Neural progenitor cell (in vitro differentiated cells): ENCODE measurements at regions not wholly inside any gene's neighbourhood (a gene's known extent, or its start where the extent isn't known, plus 50 kb on each side); places are given as distances from the start of the nearest gene placed in this dataset.

ENCODE experiments used
- CTCF ChIP-seq: fragments of 200-600 bp; sonication (generic); IDR thresholded peaks from 2 replicates; pipeline ENCODE4 v1.5.1; 2017; ENCODE audit warnings: antibody characterized with exemption, mild to moderate bottlenecking
- EZH2 ChIP-seq: fragments of 200-600 bp; sonication (generic); IDR thresholded peaks from 2 replicates; pipeline ENCODE4 v1.6.1; 2017; ENCODE audit warnings: antibody characterized with exemption, mild to moderate bottlenecking, moderate library complexity
- EZH2phosphoT487 ChIP-seq: fragments of 200-600 bp; sonication (generic); IDR thresholded peaks from 2 replicates; pipeline ENCODE4 v1.6.1; 2017; ENCODE audit warnings: antibody characterized with exemption

DNA sequence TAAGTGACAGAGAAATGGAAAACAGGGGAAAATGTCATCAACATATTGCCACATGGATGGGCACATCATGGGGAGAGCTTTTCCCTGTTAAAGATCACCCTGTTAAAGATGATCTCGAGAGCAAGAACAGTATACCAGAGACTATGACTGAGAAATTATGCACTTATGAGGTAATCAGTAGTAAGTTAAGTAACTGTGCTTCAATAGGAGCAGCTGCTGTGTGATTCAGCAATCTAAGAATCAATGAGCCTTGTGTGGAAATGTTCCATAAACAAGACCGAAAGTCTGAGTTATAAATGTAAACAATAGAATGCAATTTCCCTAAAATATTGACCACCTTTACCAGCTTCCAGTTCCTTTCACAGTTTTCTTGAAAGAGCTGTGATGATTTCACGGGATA is 582.3 kb downstream of the CAAP1 start:
- TF ChIP-seq CTCF = no peak
- no peak for TF ChIP-seq EZH2
- no peak for TF ChIP-seq EZH2phosphoT487
